ENCODE measurements at regions not wholly inside any gene's neighbourhood (a gene's known extent, or its start where the extent isn't known, plus 50 kb on each side); places are given as distances from the start of the nearest gene placed in this dataset.
"Not testable (repeated sequence)": the region's sequence is repeated elsewhere in the genome, so short reads cannot be mapped to it uniquely, and the experiment has no call there.

DNA sequence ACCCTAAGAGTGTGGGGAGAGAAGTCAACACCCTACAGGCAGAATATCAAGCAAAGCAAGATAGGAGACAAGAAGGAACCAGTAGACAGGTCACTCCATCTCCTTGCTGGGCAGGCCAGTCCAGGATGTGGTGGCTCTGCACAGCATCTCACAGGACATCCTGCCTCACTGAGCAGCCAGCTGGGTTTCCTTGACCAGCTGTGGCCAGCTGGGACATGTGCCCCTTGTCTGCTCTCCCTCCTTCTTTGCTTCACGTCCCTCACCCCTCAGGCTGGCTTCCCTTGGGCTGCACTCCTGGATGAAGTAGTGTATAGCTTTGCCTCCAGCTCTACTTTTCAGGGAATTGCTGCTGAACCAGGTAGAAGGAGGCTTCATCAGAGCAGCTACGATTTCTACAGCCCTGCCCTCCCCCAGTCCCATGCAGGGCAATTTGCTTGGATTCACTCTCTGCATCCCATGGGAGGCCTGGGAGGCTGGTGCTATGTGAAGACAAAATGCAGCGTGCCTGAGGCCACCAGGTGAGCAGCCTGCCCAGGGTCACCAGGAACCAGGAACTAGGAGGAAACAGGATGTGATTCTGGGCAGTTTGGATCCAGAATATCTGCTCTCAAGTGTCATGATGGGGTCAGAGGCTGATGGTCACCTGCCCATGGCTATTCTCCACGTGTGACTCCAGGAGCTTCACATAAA, 110.0 kb upstream of the PMEPA1 start:
- H3K4me3 ChIP-seq (ENCODE audit: low read length in 2 of 2) = no peak overlapping the region
- DNase-seq (ENCODE audit: low read depth in 6 of 9, low spot score in 9 of 9) = no peak
- no peaks in the 10 kb centered on the region for H3K9me3 ChIP-seq (ENCODE audit: control insufficient read depth in 2 of 2, insufficient read depth in 1 of 2, low read length in 1 of 2)
- H3K36me3 ChIP-seq (ENCODE audit: control insufficient read depth in 2 of 2, insufficient read depth in 2 of 2, low read length in 1 of 2) = no peaks in the 10 kb centered on the region
- no peak overlapping the region for H3K27ac ChIP-seq (ENCODE audit: low read depth in 1 of 2, low read length in 1 of 2)
- no peaks in the 10 kb centered on the region for H3K4me1 ChIP-seq (ENCODE audit: control insufficient read depth in 2 of 2, insufficient read depth in 2 of 2, low read length in 2 of 2)
- no peaks in the 10 kb centered on the region for H3K27me3 ChIP-seq (ENCODE audit: control insufficient read depth in 2 of 2, insufficient read depth in 1 of 2, low read length in 1 of 2)
- 81% methylated on average over 4 of the region's 4 CpGs for WGBS

DNA sequence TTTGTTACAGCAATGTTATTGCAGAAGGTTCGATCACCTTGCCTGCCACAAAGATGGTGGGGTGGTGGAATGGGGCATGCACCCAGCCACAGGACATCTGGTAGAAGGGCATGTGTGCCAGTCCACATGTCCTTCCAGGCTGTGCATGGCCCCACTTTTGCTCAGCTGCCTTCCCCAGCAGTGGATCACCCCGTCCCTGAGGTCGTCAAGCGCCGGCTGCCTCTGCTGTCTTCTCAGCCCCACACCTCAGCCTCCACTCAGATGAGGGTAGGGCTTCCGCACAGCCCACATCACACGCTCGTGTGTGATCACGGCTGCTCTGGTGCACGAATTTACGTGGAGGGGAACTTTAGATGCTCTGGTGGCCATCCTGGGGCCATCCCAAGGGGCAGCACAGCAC, 109.5 kb upstream of the PMEPA1 start:
- Histone ChIP-seq H3K27ac (ENCODE audit: low read depth in 1 of 2, low read length in 1 of 2) (no peak overlapping the region), H3K27me3 (ENCODE audit: control insufficient read depth in 2 of 2, insufficient read depth in 1 of 2, low read length in 1 of 2) (no peaks in the 10 kb centered on the region), H3K4me3 (ENCODE audit: low read length in 2 of 2) (no peak overlapping the region), H3K36me3 (ENCODE audit: control insufficient read depth in 2 of 2, insufficient read depth in 2 of 2, low read length in 1 of 2) (no peaks in the 10 kb centered on the region), H3K4me1 (ENCODE audit: control insufficient read depth in 2 of 2, insufficient read depth in 2 of 2, low read length in 2 of 2) (no peaks in the 10 kb centered on the region), H3K9me3 (ENCODE audit: control insufficient read depth in 2 of 2, insufficient read depth in 1 of 2, low read length in 1 of 2) (no peaks in the 10 kb centered on the region)
- 95% methylated on average over 11 of the region's 11 CpGs for WGBS
- no peak for DNase-seq (ENCODE audit: low read depth in 6 of 9, low spot score in 9 of 9)

DNA sequence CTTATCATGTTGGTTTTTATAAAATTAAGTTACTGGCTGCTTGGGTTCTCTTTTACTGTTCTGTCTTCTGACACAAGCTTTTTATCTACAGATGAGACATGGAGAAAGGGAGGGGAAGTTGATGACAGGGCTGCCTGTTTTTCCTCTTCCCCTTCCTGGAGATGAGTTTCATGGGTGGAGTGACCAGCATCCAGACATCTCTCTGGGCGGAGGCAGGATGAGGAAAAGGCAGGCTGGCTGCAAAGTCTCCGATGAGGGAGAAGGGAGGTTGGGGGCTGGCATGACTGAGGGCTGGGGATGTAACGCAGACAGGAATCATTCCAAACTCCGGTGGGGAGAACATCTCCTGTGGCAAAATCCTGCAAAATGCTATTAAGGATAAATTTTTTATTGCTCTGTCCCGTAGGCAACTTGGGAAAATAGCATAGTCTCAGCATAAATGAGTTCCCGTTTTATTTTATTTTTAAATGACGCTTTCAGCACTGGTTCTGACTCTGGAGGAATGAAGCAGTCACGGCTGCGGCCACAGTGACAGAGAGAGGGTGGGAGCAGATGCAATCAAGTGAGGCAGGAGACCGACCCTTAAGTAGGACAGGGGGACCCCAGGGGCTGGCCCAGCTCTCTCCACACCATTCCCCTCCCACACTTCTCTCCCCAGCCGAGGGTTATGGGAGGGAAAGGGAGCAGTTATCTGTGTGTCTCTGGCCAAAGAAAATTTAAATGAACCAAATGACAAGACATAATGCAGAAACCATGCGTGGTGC, 108.8 kb upstream of the PMEPA1 start:
- Histone ChIP-seq H3K4me3 (ENCODE audit: low read length in 2 of 2) (no peak overlapping the region), H3K36me3 (ENCODE audit: control insufficient read depth in 2 of 2, insufficient read depth in 2 of 2, low read length in 1 of 2) (no peaks in the 10 kb centered on the region), H3K27me3 (ENCODE audit: control insufficient read depth in 2 of 2, insufficient read depth in 1 of 2, low read length in 1 of 2) (no peaks in the 10 kb centered on the region), H3K4me1 (ENCODE audit: control insufficient read depth in 2 of 2, insufficient read depth in 2 of 2, low read length in 2 of 2) (no peaks in the 10 kb centered on the region), H3K27ac (ENCODE audit: low read depth in 1 of 2, low read length in 1 of 2) (no peak overlapping the region), H3K9me3 (ENCODE audit: control insufficient read depth in 2 of 2, insufficient read depth in 1 of 2, low read length in 1 of 2) (no peaks in the 10 kb centered on the region)
- 90% methylated on average over 12 of the region's 12 CpGs for WGBS
- DNase-seq (ENCODE audit: low read depth in 6 of 9, low spot score in 9 of 9) = no peak

DNA sequence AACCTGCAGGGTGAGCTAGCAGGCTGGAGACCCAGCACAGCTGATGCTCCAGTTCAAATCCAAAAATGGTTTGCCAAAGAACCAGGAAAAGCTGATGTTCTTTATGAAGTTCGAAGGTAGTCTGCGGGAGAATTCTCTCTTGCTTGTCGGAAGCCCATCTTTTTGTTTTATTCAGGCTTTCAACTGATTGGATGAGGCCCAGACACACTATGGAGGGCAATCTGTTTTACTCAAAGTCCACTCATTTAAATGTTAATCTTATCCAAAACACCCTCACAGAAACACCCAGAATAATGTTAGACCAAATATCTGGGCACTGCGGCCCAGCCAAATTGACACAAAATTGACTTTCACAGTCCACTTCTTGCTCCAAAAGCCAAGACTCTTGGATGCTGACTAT, 105.6 kb upstream of the PMEPA1 start:
- H3K4me3 ChIP-seq (ENCODE audit: low read length in 2 of 2) = no peak overlapping the region
- 97% methylated on average over 4 of the region's 4 CpGs for WGBS
- no peak for DNase-seq (ENCODE audit: low read depth in 6 of 9, low spot score in 9 of 9)

DNA sequence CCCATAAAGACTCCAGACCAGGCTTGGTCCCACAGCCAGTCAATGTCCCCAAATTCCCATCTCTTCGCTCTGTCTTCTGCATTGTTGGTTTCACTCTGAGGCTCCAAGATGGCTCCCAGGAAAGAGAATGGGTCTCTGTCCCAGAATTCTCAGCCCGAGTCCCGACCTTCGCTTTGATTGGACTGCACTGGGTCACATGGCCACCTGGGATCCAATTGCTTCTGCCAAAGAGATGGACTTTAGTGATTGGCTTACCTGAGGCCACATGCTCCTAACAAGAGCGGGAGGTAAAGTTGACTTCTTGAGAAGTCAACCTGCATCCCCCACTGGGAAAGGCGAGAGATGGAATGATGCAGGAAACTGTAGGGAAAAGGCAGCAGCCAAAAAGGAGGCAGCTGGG, 104.7 kb upstream of the PMEPA1 start:
- WGBS = 97% methylated on average over 6 of the region's 6 CpGs
- H3K36me3 ChIP-seq (ENCODE audit: control insufficient read depth in 2 of 2, insufficient read depth in 2 of 2, low read length in 1 of 2) = no peaks in the 10 kb centered on the region
- no peak overlapping the region for H3K27ac ChIP-seq (ENCODE audit: low read depth in 1 of 2, low read length in 1 of 2)
- H3K27me3 ChIP-seq (ENCODE audit: control insufficient read depth in 2 of 2, insufficient read depth in 1 of 2, low read length in 1 of 2) = no peaks in the 10 kb centered on the region
- no peak overlapping the region for H3K4me3 ChIP-seq (ENCODE audit: low read length in 2 of 2)
- no peak for DNase-seq (ENCODE audit: low read depth in 6 of 9, low spot score in 9 of 9)
- H3K4me1 ChIP-seq (ENCODE audit: control insufficient read depth in 2 of 2, insufficient read depth in 2 of 2, low read length in 2 of 2) = no peaks in the 10 kb centered on the region
- no peaks in the 10 kb centered on the region for H3K9me3 ChIP-seq (ENCODE audit: control insufficient read depth in 2 of 2, insufficient read depth in 1 of 2, low read length in 1 of 2)

More for the DNA sequence above, 105.6 kb upstream of the PMEPA1 start:
- Histone ChIP-seq H3K4me1 (ENCODE audit: control insufficient read depth in 2 of 2, insufficient read depth in 2 of 2, low read length in 2 of 2) (no peaks in the 10 kb centered on the region), H3K27ac (ENCODE audit: low read depth in 1 of 2, low read length in 1 of 2) (no peak overlapping the region), H3K36me3 (ENCODE audit: control insufficient read depth in 2 of 2, insufficient read depth in 2 of 2, low read length in 1 of 2) (no peaks in the 10 kb centered on the region), H3K27me3 (ENCODE audit: control insufficient read depth in 2 of 2, insufficient read depth in 1 of 2, low read length in 1 of 2) (no peaks in the 10 kb centered on the region), H3K9me3 (ENCODE audit: control insufficient read depth in 2 of 2, insufficient read depth in 1 of 2, low read length in 1 of 2) (no peaks in the 10 kb centered on the region)

DNA sequence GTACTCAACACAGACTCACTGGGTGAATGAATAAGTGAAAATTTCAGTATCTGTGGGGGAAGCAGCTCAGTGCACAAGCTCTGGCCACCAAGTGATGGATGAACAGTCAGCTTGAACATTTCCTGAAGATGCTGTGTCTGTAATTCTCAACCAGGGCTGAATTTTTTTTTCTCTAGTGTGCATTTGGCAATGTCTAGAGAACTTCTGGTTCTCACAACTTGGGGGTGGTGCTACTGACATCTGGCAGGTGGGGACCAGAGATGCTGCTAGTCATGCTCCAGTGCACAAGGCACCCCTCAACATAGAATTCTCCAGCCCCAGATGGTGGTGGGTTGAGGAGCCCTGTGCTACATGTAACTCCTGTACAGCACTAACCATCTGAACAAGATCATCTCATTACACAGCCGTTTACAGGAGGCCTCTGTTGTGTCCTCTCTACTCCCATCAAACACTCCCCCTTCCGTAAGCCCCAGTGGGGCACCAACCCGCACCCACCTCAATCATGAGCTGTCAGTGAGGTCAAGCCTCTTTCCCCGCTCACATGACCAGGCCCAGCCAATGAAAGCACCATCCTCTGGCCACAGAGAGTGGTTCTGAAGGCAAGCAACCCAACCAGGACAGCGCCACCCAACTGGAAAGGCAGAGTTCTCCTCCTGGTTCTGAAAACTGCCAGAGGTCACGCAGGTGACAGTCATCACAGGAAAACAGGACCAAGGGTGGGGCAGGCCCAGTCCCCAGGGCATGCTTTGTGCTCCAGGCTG, 103.9 kb upstream of the PMEPA1 start:
- no peak for DNase-seq (ENCODE audit: low read depth in 6 of 9, low spot score in 9 of 9)
- WGBS = 93% methylated on average over 6 of the region's 6 CpGs
- Histone ChIP-seq H3K27ac (ENCODE audit: low read depth in 1 of 2, low read length in 1 of 2) (no peak overlapping the region), H3K9me3 (ENCODE audit: control insufficient read depth in 2 of 2, insufficient read depth in 1 of 2, low read length in 1 of 2) (no peaks in the 10 kb centered on the region), H3K27me3 (ENCODE audit: control insufficient read depth in 2 of 2, insufficient read depth in 1 of 2, low read length in 1 of 2) (no peaks in the 10 kb centered on the region), H3K4me3 (ENCODE audit: low read length in 2 of 2) (no peak overlapping the region), H3K36me3 (ENCODE audit: control insufficient read depth in 2 of 2, insufficient read depth in 2 of 2, low read length in 1 of 2) (no peaks in the 10 kb centered on the region), H3K4me1 (ENCODE audit: control insufficient read depth in 2 of 2, insufficient read depth in 2 of 2, low read length in 2 of 2) (no peaks in the 10 kb centered on the region)

DNA sequence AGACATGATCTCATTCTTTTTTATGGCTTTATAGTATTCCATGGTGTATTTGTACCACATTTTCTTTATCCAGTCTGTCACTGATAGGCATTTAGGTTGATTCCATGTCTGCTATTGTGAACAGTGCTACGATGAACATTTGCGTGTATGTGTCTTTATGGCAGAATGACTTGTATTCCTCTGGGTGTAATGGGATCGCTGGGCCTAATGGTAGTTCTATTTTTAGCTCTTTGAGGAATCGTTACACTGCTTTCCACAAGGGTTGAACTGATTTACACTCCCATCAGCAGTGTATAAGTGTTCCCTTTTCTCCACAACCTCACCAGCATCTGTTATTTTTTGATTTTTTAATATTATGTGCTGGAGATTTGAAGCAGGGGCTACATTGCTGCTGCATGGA, 102.8 kb upstream of the PMEPA1 start:
- DNase-seq (ENCODE audit: low read depth in 6 of 9, low spot score in 9 of 9); H3K27ac ChIP-seq (ENCODE audit: low read depth in 1 of 2, low read length in 1 of 2); H3K9me3 ChIP-seq (ENCODE audit: control insufficient read depth in 2 of 2, insufficient read depth in 1 of 2, low read length in 1 of 2); H3K27me3 ChIP-seq (ENCODE audit: control insufficient read depth in 2 of 2, insufficient read depth in 1 of 2, low read length in 1 of 2); H3K4me1 ChIP-seq (ENCODE audit: control insufficient read depth in 2 of 2, insufficient read depth in 2 of 2, low read length in 2 of 2); H3K36me3 ChIP-seq (ENCODE audit: control insufficient read depth in 2 of 2, insufficient read depth in 2 of 2, low read length in 1 of 2); H3K4me3 ChIP-seq (ENCODE audit: low read length in 2 of 2): not testable (repeated sequence)
- WGBS = 96% methylated on average over 4 of the region's 4 CpGs

DNA sequence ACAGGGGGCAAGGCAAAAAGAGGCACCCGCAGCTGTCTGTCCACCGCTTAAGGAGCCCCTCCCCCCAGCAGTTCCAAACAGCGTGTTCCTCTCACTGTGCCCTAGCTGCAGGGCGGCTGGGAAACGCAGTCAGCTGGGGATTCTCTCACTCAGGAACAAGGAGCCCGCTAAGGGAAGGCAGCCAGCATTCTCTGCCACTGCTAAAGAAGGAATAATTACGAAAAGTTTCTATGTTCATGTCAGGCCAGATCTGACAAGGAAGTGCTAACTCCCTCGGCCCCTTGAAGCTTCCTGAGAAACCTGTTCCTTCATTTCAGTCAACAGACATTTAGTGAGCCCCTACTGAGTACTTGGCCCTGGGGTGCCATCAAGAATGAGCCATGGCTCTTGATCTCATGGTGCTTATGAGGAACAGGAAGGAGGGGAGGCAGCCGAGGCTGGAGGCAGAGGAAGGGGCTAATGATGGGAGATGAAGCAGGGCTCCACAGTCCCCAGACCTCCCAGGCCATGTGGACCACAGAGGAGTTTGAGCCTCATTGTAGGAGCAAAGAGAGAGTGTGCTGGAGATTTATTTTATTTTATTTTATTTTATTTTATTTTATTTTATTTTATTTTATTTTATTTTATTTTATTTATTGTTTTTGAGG, 101.7 kb upstream of the PMEPA1 start:
- Histone ChIP-seq H3K4me1 (ENCODE audit: control insufficient read depth in 2 of 2, insufficient read depth in 2 of 2, low read length in 2 of 2) (no peaks in the 10 kb centered on the region), H3K27me3 (ENCODE audit: control insufficient read depth in 2 of 2, insufficient read depth in 1 of 2, low read length in 1 of 2) (no peaks in the 10 kb centered on the region), H3K9me3 (ENCODE audit: control insufficient read depth in 2 of 2, insufficient read depth in 1 of 2, low read length in 1 of 2) (no peaks in the 10 kb centered on the region), H3K27ac (ENCODE audit: low read depth in 1 of 2, low read length in 1 of 2) (no peak overlapping the region), H3K4me3 (ENCODE audit: low read length in 2 of 2) (no peak overlapping the region), H3K36me3 (ENCODE audit: control insufficient read depth in 2 of 2, insufficient read depth in 2 of 2, low read length in 1 of 2) (no peaks in the 10 kb centered on the region)
- 60% methylated on average over 9 of the region's 9 CpGs for WGBS
- no peak for DNase-seq (ENCODE audit: low read depth in 6 of 9, low spot score in 9 of 9)

All from thymus (tissue), 11 donors.